Esophagus (tissue), 2 donors: ENCODE measurements at regions not wholly inside any gene's neighbourhood (a gene's known extent, or its start where the extent isn't known, plus 50 kb on each side); places are given as distances from the start of the nearest gene placed in this dataset.
A peak's percentile ranks its signal among the peaks of the same experiment; 100 is the strongest.

Experiments
- H3K27ac ChIP-seq, 2 donors: one replicate each; pipeline ENCODE4 v1.5.1; 2013; ENCODE audit warnings: low read depth in 2 of 2, mild to moderate bottlenecking in 2 of 2, inconsistent platforms in 1 of 2, low read length in 1 of 2, moderate library complexity in 1 of 2
- H3K27me3 ChIP-seq, 2 donors: one replicate each; pipeline ENCODE4 v1.6.1; 2013; ENCODE audit warnings: low read length in 2 of 2, control low read depth in 1 of 2, mild to moderate bottlenecking in 1 of 2; ENCODE audit not compliant: insufficient read depth in 2 of 2, control insufficient read depth in 1 of 2
- H3K36me3 ChIP-seq, 2 donors: one replicate each; pipeline ENCODE4 v1.6.1; 2013; ENCODE audit warnings: low read length in 1 of 2; ENCODE audit not compliant: control insufficient read depth in 2 of 2, insufficient read depth in 2 of 2
- H3K4me1 ChIP-seq, 2 donors: one replicate each; pipeline ENCODE4 v1.6.1; 2013; ENCODE audit warnings: low read length in 1 of 2; ENCODE audit not compliant: control insufficient read depth in 2 of 2, insufficient read depth in 2 of 2
- H3K4me3 ChIP-seq, 2 donors: one replicate each; pipeline ENCODE4 v1.5.1; 2013; ENCODE audit warnings: low read length in 2 of 2, mild to moderate bottlenecking in 2 of 2, low read depth in 1 of 2, moderate library complexity in 1 of 2
- H3K9me3 ChIP-seq, 2 donors: one replicate each; pipeline ENCODE4 v1.6.1; 2013; ENCODE audit warnings: mild to moderate bottlenecking in 2 of 2, low read depth in 1 of 2, low read length in 1 of 2, moderate library complexity in 1 of 2; ENCODE audit not compliant: control insufficient read depth in 2 of 2, insufficient read depth in 1 of 2
- WGBS, 2 donors: extraction: QIAGEN DNeasy Blood & Tissue Kit; methylation state at CpG; one replicate each; pipeline ENCODE4 v1.1.7; 2013; 5-methylcytosine and 5-hydroxymethylcytosine counted together
- donor health status: healthy with polysubstance abuse.
- donor health status: Bipolar disorder and iron deficiency.

- Histone ChIP-seq H3K9me3 (no peaks in the 10 kb centered on the region), H3K36me3 (no peaks in the 10 kb centered on the region), H3K27me3 (peaks cover 0 to 1% of the 10 kb centered on the region in 2 donors), H3K4me3 (no peak overlapping the region), H3K4me1 (peaks cover 0 to 4% of the 10 kb centered on the region in 2 donors), H3K27ac (no peak overlapping the region)
- WGBS, 2 donors: 48 to 49% methylated on average over 5 of the region's 5 CpGs
Observed at GRCh38 chr11:134647066-134647743, 235.2 kb upstream of the B3GAT1 start.

DNA sequence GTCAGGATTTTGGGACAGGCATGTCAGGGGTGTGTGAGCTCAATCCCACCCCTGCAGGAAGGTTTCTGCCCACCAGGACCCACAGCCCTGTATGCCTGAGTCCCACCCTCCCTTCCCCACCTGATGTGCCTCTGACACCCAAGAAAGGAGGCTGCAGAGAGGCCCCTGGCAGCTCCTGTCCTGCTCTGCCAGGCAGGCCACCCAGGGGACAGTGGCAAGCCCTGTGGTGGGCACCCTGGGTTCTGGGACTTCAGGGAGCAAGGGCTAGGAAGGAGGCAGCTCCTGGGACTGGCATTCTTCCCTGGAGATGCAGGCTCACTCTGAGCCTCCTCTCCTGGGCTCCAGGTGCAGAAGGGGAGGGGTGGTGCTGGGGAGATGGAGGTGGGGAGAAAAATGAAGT, 234.5 kb upstream of the B3GAT1 start:
- H3K9me3 ChIP-seq: no peaks in the 10 kb centered on the region
- H3K4me3 ChIP-seq: no peak overlapping the region
- no peaks in the 10 kb centered on the region for H3K27me3 ChIP-seq
- H3K27ac ChIP-seq: no peak overlapping the region
- H3K36me3 ChIP-seq: no peaks in the 10 kb centered on the region
- peaks cover 0 to 4% of the 10 kb centered on the region in 2 donors for H3K4me1 ChIP-seq

DNA sequence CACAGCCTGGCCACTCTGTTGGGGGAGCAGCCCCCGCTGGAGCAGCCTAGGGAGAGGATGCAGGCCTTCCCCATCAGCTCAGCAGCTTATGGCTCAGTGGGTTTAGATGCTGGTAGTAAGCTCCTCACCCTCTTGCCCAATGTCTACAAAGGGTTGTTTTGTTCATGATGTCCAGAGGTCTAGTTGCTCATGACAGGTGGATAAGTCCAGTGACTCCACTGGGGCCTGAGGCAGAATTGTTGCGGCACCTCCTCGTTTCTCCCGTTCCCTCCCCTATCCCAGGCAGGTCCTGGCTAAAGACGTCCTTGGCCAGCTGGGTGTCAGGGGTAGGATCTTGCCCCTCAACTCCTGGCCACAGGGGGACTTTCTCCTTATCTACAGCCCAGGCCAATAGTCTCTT, 233.5 kb upstream of the B3GAT1 start:
- H3K36me3 ChIP-seq: no peaks in the 10 kb centered on the region
- H3K27ac ChIP-seq: no peak overlapping the region
- H3K9me3 ChIP-seq: no peaks in the 10 kb centered on the region
- WGBS, 2 donors: 76 to 80% methylated on average over 5 of the region's 5 CpGs
- no peak overlapping the region for H3K4me3 ChIP-seq
- no peaks in the 10 kb centered on the region for H3K27me3 ChIP-seq
- H3K4me1 ChIP-seq: peaks cover 0 to 9% of the 10 kb centered on the region in 2 donors

- Histone ChIP-seq H3K27ac (no peak overlapping the region), H3K36me3 (no peaks in the 10 kb centered on the region), H3K4me1 (peaks cover 0 to 15% of the 10 kb centered on the region in 2 donors), H3K27me3 (no peaks in the 10 kb centered on the region), H3K4me3 (no peak overlapping the region), H3K9me3 (no peaks in the 10 kb centered on the region)
- 47 to 52% methylated on average over 20 of the region's 20 CpGs for WGBS, 2 donors
Observed at GRCh38 chr11:134644476-134645456, 232.7 kb upstream of the B3GAT1 start.

DNA sequence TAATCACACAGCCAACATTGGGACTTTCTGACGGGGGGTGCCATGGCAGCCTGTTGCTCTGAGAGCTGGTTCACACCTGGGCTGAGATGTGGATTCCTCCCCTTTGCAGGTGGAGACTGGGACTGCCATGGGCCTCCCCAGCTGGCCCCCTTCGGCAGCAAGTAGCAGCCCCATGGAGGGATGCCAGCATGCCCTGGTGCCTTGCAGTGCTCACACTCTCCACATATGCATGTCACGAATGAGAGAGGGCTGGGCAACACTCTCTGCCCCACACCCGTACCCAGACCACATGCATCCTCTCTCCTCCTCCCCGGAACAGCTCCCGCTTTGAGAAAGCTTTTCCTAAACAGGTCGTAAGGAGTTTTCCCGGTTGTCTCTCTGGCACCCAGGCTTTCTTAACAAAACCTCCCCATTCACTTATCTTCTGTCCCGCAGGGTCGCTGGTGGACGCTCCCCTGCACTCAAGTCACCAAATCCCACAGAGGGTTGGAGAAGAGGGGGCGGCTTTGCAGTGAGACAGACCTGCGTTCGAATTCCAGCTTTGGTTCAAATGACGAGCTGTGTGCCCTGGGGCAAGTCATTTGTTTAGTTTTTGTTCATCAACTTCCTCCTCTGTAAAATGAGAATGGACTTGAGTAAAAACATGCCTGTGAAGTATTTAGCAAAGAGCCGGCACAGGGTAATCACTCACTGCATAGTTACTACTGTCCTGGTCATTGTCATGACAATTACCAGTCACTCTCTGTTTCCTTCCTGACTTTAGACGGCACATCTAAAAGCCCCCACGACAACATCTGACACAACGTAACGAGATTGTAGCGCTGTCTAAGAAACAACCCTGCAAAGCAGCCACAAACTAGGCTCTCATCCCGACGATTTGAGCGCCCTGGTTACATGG, 231.3 kb upstream of the B3GAT1 start:
- Histone ChIP-seq H3K4me1 (peaks cover 3 to 15% of the 10 kb centered on the region in 2 donors), H3K27me3 (no peaks in the 10 kb centered on the region), H3K9me3 (no peaks in the 10 kb centered on the region), H3K27ac (no peak overlapping the region), H3K4me3 (no peak overlapping the region), H3K36me3 (no peaks in the 10 kb centered on the region)
- 49 to 54% methylated on average over 24 of the region's 24 CpGs for whole genome bisulfite sequencing, 2 donors

GRCh38 chr11:134642206-134642605, 230.2 kb upstream of the B3GAT1 start:
- no peak overlapping the region for H3K27ac ChIP-seq
- peaks cover 3 to 13% of the 10 kb centered on the region in 2 donors for H3K4me1 ChIP-seq
- H3K4me3 ChIP-seq: no peak overlapping the region
- no peaks in the 10 kb centered on the region for H3K36me3 ChIP-seq
- no peaks in the 10 kb centered on the region for H3K9me3 ChIP-seq
- no peaks in the 10 kb centered on the region for H3K27me3 ChIP-seq
- WGBS, 2 donors: 72 to 79% methylated on average over 3 of the region's 3 CpGs

GRCh38 chr11:134640971-134641968, 229.2 kb upstream of the B3GAT1 start:
- H3K9me3 ChIP-seq: no peaks in the 10 kb centered on the region
- H3K27ac ChIP-seq: peak overlapping the region in 1 of 2 donors; percentile 6
- no peak overlapping the region for H3K4me3 ChIP-seq
- WGBS, 2 donors: 68 to 71% methylated on average over 17 of the region's 17 CpGs
- H3K27me3 ChIP-seq: no peaks in the 10 kb centered on the region
- no peaks in the 10 kb centered on the region for H3K36me3 ChIP-seq
- peaks cover 3 to 11% of the 10 kb centered on the region in 2 donors for H3K4me1 ChIP-seq

DNA sequence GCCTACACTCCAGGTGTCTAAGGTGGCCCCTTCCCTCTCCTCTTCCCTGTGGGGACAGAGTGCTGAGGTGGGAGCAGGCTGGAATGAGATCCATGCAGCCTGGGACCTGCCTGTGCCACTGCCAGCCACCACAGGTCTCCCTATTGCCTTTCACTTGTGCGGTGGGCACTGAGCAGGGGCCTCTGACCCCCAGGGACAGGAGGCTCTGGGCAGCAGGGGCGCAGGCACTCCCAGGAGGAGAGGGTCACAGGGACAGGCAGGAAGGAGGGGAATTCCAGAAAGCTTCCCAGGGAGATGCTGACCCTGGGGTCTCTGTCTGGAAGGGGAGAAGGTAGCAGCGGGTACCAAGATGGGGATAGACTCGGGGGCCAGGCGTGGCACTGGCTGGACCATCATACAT, 228.5 kb upstream of the B3GAT1 start:
- Histone ChIP-seq H3K4me1 (peaks cover 3 to 11% of the 10 kb centered on the region in 2 donors), H3K9me3 (no peaks in the 10 kb centered on the region), H3K27ac (peak overlapping the region in 1 of 2 donors; percentile 59), H3K4me3 (no peak overlapping the region), H3K27me3 (no peaks in the 10 kb centered on the region), H3K36me3 (no peaks in the 10 kb centered on the region)
- 87 to 94% methylated on average over 5 of the region's 5 CpGs for WGBS, 2 donors
